SHP77 (cell line): ENCODE measurements at regions not wholly inside any gene's neighbourhood (a gene's known extent, or its start where the extent isn't known, plus 50 kb on each side); places are given as distances from the start of the nearest gene placed in this dataset.
A peak's percentile ranks its signal among the peaks of the same experiment; 100 is the strongest.
"Not testable (repeated sequence)": the region's sequence is repeated elsewhere in the genome, so short reads cannot be mapped to it uniquely, and the experiment has no call there.

Source experiments
- DNase-seq, 2 experiments: peaks; one replicate each; lab custom pipeline; 2025; lab: John Stamatoyannopoulos, UW

DNA sequence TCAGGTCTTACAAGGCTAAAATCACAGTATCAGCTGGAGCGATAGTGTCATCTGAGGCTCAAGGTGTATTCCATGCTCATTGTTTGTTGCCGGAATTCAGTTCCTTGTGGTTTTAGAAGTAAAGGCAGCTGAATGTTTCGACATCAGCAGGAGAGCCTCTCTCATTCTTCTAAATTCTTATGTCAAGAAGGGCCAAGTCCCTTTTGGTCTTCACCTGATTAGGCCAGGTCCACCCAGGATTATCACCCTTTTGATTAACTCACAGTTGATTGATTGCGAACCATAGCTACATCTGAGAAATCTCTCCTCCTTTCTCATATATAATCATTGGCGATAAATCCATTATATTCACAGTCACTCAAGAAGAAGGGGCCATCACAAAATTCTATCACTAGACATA, 806.7 kb upstream of the PRMT6 start:
- DNase-seq: no peak

DNA sequence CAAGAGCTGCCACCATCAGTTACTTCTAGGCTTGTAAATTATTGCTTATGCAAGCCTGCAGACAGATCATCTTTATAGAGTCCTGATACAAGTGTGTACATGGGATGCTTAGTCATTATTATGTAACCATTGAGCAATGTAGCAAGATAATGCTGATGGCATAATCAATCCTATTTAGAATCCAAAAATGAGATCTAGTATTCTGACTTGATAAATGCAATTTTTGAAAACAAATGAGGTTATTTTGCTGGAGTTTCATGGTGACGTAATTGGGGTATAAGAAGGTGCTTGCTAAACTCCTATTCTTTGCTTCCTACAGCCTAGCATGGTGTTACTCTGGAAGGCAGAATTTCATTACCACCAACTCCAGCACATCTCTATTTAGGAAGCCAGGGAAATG, 801.7 kb upstream of the PRMT6 start:
- no peak for DNase-seq

DNA sequence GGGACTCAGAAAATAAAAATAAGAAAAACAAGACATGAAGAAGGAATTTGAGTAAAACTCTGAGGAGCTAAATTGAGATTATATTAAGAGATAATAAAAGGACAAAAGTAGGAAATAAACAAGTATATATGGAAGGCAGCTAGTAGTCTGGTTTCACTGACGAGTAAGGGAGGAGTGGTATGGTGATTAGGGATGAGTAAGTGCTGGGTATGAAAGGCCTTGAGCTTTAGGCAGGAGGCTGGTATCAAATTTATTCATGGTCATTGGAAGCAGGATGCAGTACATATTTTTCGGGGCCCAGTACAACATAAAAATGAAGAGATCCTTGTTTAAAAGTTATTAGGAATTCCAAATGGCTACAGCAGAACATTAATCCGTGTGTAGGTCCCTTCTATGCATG, 789.7 kb upstream of the PRMT6 start:
- DNase-seq: no peak

DNA sequence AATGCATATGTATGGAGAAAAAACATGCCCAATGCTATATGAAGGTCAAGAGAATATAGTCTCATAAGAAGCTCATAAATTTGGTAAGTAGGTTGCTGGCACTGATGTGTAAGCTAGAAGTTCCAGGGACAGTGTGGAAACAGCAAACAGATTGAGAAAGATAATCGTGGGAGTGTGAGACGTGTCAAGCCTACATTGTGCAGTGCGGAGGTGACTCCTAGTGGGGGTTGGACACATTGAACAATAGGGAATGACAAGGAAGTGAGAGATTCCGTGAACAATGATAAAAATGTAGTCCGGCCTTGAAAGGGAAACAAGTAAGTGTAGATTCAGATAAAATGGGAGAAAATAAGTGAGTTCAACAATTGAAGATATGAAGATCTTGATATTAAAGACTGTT, 788.4 kb upstream of the PRMT6 start:
- DNase-seq: peak in 1 of 2 experiments; percentile 36

DNA sequence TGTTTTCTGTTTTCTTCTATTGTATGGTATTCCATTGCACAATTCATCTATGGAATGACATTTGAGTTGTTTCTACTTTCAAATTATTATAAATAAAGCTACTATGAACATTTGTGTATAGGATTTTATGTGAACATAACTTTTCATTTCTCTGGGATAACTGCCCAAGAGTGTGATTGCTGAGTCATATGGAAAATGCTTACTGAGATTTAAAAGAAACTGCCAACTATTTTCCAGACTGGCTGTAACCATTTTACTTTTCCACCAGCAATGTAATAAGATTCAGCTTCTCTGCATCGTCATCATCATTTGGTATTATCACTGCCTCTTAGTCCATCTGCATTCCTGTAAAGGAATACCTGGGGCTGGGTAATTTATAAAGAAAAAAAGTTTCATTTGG, 779.6 kb upstream of the PRMT6 start:
- no peak for DNase-seq

DNA sequence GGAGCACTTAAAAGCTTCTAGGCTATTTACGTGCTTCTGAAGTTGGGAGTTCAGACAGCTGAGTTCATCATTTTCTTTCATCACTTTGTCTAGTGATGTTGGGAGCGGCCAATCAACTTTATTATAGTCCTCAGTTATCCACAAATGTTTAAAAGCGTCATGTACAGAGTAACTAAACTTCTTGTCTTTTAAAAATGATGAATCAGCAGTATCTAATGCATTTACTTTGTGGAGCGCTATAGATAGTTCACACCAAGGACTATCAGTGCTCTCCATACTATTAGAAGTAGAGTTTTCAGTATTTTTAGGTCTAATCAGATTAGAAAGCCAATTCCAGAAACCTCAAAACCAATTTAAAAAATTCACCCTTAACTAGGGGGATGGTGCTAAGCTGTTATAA, 778.7 kb upstream of the PRMT6 start:
- no peak for DNase-seq

DNA sequence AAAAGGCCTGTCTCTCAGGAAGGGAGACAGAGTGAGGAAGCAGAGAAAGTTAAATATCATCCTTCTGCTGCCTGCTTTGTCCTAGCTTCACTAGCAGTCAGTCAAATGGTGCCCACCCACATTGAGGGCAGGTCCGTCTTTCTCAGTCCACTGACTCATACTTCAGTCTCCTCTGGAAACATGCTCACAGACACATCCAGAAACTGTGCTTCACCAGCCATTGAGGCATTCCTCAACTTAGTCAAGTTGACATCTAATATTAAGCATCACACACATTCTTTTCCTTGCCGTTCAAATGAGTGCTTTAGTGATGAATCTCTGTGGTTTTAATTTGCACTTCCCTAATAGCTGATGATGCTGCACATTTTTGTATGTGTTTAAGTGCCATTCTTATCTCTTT, 777.8 kb upstream of the PRMT6 start:
- DNase-seq: no peak

DNA sequence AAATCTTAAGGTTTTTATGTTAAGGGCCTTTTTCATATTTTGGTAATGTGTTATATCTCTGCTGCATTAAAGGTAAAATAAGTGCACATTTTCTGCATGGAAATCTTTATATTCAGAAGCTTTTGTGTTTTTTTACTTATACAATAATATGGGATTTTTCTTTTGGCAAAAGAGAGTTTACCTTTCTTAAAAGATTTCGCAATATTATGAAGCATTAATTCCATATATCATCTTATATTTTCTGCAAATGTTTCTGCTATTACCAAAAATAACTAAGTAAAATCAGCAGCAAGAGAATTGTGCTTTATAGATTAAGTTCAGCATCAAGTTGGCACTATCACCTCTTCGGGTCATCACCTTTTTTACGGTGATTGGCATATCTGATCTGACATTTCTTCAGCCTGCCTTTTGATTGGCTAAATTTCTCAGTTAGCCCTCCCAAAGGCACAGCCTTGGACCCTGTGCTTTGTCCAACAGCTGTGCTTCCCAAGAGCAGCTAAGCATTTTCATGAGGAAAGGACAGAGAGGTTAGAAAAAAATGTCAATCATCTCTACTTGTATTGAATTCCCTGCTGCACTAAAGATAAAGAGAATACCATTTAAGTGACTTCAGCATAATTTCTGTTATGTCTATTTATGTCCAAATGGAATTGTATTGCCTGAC, 767.1 kb upstream of the PRMT6 start:
- no peak for DNase-seq

DNA sequence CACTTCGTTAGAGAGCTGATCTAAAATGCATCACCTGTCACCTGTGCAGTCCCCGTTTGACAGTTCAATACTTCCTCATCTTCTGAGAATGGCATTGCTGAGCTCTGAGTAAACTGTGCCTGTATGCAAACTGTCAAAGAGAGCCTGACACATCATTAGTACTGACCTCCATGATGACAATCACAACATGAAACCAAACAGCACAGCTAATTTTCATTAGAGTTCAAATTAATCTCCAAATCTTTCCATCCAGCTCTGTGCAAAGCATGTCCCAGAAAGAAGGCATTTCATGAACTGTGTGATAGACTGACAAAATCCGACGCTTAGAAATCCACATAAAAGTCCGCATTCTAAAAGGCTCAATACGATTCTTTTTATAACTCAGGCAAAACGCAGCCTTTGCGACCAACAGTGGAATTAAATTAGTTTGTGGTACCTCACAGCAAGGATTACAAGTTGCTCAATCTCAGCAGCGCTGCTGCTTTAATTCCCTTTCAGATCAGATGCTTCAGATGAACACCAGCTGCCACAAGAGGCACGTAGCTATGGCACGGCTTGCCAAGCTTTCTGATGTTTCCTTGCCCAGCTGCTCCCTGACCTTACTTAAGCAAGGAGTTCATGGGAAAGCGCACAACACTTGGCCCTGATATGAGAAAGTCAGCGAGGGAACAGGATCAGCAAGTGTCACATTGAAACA, 765.5 kb upstream of the PRMT6 start:
- DNase-seq: peak; percentile 27 to 40

DNA sequence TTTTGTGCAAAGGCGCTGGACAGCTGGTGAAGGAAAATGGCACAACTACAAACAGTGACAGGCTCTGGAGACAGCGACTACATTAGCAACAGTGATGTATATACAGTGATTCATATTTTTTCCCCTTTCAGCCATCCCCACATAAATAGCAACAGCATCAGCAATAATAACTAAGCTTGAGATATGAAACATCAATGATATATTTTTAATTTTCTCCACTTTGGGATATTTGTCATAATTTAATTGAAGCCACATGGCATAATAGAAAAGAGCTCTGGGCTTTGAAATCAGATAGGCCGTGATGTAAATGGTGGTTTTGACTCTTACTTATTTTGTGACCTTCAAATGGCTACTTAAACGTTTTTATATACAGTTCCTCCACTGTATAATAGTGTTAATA, 764.3 kb upstream of the PRMT6 start:
- no peak for DNase-seq

DNA sequence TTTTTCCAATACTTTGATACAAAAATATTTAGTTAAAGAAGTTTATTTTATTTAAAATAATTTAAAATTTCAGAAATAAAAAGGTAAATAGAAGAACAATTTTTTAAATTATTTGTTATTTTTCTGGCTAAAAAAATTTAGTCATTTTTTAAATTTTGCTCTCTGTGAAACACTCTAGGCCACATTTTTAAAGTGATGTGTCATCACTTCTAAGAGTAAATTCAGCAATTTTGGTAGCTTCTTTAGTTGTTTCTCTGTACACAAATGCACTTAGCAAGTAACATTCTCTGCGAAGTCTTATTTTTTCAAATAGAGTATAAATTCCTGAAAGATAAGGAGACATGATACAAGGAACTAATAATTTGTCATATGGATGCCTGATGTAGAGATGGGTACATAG, 760.0 kb upstream of the PRMT6 start:
- no peak for DNase-seq

DNA sequence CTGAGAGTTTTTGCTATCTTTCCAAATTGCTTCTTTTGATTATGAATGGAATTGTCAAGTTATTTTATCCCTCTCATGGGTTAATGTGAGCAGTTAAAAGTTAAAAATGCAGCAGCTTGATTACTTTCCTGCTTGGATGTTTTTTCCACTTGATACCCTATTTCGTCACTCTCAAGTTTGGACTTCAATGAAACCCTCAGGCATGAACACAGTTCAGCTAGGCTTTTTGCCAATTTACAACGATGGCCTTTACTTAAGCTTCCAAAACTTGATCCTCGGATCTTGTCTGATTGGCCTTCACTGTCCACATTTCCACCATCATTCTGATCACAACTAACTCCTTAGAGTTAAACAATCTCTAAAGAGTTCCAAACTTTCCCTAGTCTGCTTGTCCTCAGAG, 752.4 kb upstream of the PRMT6 start:
- no peak for DNase-seq

DNA sequence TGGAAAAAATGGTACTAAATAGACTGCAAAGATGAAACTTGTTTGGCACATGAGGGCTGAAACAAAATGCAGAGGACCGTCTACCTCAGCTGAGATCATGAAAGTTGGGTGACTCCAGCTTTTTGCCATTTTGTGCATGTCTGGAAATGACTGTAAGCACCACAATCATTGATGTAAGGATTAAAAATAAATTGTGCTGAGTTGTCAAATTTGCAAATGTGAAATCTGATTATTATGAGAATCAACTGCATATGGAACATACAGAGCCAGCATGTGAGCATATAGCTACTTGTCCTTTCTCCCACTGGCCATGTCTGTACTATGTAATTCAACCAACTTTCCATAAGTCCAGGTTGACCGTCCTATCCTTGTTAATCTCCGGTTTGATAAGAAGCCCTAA, 736.9 kb upstream of the PRMT6 start:
- no peak for DNase-seq

DNA sequence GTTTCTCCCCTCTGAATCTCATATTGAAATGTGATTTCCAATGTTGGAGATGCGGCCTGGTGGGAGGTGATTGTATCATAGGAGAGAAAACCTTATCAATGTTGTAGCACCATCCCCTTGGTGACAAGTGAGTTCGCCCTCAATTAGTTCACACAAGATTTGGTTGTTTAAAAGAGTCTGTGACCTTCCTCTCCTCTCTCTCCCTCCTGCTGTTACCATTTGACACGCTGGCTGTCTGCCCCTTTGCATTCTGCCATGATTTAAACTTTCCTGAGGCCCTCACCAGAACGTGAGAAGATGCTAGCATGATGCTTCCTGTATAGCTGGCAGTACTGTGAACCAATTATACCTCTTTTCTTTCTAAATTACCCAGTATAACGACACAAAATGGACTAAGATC, 730.9 kb upstream of the PRMT6 start:
- no peak for DNase-seq

DNA sequence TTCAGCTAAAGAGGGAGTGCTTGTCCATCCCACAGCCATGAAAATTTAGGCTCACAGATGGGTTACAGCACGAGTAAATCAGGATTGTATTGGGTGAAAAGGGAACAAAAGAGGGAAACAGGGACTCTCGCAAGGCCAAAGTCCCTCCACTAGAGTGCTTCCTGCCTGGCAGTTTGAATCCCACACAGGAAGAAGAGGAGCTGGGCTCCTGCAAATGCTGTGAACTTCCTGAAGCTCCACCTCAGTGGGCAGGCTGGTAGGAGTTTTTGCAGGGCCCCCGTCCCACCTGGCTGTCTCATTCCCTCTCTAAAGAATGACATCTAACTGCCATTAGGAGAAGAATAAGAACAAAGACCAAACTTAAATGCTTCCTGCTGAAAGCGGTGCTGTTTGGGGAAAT, 712.0 kb upstream of the PRMT6 start:
- DNase-seq: no peak

DNA sequence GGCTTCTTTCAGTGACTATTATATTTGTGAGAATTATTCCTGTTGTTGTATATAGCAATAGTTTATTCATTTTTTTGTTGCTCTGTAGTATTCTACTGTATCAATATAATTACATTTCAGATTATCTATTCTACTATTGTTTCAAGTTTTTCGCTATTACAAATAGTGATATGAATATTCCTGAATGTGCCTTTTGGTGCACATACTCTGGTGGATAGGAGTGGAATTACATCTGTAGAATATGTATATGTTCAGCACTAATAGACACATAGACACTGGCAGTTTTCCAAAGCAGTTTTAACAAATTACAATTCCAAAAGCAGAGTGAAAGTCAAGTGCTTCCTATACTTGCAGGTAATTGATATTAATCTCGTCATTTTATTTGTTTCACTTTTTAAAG, 696.2 kb upstream of the PRMT6 start:
- no peak for DNase-seq

DNA sequence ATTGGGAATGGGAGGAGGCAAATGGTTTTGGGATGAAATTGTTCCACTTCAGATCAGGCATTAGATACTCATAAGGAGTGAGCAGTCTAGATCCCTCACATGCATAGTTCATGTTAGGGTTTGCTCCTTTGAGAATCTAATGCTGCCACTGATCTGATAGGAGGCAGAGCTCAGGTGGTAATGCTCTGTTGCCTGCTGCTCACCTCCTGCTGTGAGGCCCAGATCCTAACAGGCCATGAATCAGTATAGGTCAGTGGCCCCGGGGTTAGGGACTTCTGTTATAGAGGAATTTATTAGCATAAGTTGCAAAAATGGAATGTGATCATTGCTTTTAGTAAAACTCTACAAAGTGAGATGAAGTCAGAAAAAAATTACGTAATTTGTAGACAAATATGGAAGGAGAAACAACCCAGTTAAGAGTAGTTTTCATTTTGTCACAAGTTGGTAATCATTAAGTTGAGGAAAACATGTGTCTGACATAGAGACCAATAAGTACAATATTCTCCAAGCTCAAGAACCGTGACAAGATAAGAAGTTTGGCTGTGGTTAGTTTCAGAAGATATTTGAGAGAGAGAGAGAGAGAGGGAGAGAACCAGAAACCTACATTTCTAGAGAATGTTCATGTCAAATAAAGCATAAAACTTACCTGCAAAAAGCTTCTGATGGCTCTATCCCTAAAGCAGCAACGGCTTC, 689.7 kb upstream of the PRMT6 start:
- DNase-seq: no peak

DNA sequence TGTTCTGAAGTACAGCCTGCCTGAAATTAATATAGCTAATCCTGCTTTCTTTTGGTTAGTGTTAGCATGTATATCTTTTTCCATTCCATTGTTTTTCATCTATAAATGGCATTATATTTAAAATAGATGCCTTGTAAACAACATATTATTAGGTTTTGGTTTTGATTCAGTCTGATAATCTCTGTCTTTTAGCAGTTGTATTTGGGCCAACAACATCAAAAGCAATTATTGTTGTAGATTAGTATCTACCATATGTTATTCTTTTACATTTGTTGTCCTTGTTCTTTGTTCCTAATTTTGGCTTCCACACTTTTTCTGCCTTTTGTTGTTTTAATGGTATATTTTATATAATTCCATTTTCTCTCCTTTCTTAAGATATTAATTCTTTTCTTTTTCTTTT, 678.2 kb upstream of the PRMT6 start:
- no peak for DNase-seq

DNA sequence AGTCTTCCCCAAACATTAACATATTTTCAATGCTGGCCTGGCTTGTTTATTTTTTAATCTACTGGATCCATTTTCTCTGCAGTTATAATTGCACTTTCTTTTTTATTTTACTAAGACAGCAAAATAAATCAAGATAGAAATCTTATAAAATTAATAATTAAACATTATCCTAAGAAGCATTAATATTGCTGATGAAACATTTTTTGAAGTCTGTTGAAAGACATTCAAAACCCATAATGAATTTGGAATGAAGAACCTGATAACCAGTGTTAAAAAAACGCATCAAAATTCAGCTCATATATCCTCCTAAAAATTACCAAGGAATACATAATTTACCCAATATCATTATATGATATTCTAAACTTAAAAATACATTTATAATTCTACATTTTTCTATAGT, 675.7 kb upstream of the PRMT6 start:
- no peak for DNase-seq

DNA sequence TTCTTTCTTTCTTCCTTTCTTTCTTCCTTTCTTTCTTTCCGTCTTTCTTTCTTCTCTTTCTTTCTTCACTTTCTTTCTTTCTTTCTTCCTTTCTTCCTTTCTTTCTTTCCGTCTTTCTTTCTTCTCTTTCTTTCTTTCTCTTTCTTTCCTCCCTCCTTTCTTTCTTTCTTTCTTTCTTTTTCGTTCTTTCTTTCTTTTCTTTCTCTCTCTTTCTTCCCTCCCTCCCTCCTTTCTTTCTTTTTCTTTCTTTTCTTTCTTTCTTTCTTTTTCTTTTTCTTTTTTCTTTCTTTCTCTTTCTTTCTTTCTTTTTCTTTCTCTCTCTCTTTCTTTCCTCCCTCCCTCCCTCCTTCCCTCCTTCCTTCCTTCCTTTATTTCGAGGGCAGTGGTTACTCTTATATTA, 667.3 kb upstream of the PRMT6 start:
- DNase-seq: not testable (repeated sequence)

DNA sequence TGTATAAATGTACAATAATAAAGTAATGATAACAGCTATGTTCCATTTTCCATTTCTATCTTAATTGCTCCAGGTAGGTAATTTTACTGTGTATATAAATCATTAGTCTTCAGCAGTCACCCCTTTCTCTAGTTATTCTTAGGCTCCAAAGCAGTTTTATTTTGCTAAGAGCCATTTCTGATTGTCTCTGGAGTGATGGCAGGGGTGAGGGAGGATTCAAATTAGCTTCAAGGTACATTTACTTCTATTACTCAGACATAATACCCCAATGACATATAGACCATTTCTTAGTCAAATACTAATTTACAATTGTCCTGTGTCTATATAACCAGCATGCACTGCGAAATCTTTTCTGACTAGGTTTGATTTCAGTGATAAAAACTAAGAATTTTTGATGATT, 663.4 kb upstream of the PRMT6 start:
- no peak for DNase-seq

DNA sequence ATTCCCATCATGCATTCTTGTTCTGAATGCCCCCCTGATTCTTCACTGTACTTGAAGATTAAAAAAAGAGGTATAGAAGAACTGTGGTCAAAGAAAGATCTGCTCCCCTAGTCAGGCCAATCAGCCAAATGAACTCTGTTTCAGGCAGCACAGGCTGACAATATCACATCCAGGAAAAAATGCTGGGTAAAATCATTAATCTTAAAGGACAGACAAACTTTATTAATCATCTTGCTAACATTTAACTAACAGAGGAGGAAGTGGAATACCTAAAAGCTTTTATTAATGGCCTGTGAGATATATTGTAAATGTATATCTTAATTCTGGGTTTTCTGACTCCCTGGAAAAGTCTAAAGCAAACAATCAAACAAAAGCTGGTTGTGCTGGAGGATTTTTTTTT, 660.5 kb upstream of the PRMT6 start:
- DNase-seq: no peak

DNA sequence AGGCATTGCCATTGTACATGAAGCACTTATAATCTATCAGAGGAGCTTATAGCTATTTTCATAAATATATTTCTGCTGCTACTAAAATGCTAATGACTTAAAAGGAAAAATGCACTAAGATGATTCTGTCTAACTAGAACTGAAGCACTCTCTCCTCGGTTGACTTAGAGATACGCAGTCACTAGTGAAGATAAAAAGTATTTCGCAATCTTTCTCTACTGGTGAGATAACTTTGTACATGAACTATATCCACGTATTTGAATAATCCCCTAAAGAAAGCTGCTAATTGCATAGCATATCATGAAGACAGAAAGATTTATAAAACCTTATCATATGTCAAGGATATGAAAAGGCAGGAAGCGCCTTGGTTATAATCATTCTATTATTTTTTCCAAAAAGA, 658.1 kb upstream of the PRMT6 start:
- DNase-seq: no peak

DNA sequence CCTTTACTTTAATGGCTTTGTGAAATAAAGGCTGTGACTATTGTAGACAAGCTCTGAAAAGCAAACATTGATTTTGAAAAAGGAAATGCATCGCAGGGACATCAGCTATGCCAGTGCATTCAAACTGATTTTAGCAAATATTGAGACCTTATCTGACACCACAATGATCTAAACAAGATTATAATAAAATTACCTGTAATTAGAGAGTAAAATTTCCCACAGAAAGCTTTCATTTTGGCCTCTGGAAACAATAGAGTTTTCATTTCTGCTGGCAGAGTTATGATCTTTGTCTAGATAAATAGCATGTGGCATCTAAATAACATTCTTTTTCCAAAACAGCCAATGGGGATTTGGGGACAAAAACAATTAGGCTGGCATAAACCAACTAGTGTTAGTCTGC, 650.4 kb upstream of the PRMT6 start:
- DNase-seq: no peak
